VCaP (cell line): ENCODE measurements at regions not wholly inside any gene's neighbourhood (a gene's known extent, or its start where the extent isn't known, plus 50 kb on each side); places are given as distances from the start of the nearest gene placed in this dataset.
"Not testable (repeated sequence)": the region's sequence is repeated elsewhere in the genome, so short reads cannot be mapped to it uniquely, and the experiment has no call there.

Experiments used
- H3K27ac ChIP-seq: fragments of 450-650 bp; 2 replicates; pipeline ENCODE4 v1.5.1; 2017
- TF ChIP-seq, protein P1 (sequence below): fragments of 450-650 bp; conservative IDR thresholded peaks from 2 replicates; pipeline ENCODE4 v1.5.1; 2017; ENCODE audit warnings: mild to moderate bottlenecking, moderate library complexity

GRCh38 chr4:57312296-57312695 lies 202.1 kb upstream of the IGFBP7 start:
- TF ChIP-seq, protein P1, sequence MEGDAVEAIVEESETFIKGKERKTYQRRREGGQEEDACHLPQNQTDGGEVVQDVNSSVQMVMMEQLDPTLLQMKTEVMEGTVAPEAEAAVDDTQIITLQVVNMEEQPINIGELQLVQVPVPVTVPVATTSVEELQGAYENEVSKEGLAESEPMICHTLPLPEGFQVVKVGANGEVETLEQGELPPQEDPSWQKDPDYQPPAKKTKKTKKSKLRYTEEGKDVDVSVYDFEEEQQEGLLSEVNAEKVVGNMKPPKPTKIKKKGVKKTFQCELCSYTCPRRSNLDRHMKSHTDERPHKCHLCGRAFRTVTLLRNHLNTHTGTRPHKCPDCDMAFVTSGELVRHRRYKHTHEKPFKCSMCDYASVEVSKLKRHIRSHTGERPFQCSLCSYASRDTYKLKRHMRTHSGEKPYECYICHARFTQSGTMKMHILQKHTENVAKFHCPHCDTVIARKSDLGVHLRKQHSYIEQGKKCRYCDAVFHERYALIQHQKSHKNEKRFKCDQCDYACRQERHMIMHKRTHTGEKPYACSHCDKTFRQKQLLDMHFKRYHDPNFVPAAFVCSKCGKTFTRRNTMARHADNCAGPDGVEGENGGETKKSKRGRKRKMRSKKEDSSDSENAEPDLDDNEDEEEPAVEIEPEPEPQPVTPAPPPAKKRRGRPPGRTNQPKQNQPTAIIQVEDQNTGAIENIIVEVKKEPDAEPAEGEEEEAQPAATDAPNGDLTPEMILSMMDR, result no peak
- H3K27ac ChIP-seq, result no peak overlapping the region

GRCh38 chr4:57309658-57310057 lies 199.5 kb upstream of the IGFBP7 start:
- TF ChIP-seq, protein P1, result no peak
- no peak overlapping the region for H3K27ac ChIP-seq

DNA sequence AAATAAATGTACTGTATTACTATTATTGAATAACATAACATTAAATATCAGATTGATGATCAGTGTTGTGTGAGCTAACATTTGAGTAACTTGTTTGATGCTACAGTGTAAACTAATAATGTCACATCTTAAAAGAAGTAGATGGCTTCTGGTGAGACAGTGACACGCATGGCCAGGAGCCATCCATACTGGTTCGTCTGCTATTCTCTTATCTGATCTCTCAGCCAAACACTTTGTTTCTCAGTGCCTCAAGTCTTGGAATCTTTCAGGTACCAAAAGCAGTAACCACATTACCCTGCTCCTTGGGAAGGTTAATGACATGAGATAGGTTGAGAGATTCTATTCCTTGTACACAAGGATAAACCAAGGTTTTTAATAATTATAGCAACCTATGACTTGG lies 198.1 kb upstream of the IGFBP7 start:
- TF ChIP-seq, protein P1, result no peak

GRCh38 chr4:57305836-57306235 lies 195.7 kb upstream of the IGFBP7 start:
- no peak overlapping the region for H3K27ac ChIP-seq
- TF ChIP-seq, protein P1, result no peak

More for the DNA sequence above, 198.1 kb upstream of the IGFBP7 start:
- no peak overlapping the region for H3K27ac ChIP-seq

DNA sequence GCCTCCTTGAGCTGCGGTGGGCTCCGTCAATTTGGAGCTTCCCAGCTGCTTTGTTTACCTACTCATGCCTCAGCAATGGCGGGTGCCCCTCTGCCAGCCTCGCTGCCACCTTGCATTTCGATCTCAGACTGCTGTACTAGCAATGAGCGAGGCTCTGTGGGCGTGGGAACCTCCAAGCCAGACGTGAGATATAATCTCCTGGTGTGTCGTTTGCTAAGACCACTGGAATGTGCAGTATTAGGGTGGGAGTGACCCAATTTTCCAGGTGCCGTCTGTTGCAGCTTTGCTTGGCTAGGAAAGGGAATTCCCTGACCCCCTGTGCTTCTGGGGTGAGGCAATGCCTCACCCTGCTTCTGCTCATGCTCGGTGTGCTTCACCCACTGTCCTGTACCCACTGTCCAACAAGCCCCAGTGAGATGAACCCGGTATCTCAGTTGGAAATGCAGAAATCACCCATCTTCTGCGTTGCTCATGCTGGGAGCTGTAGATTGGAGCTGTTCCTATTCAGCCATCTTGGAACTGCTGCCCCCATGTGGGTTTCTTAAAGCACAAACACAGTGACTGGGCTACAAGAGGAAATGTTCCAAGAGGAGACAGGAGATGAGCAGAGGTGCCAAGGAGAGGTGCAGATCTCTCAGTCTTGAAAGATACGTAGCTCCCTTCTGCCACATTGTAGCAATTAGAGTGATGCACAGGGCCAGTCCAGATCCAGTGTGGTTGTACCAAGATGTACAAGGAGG lies 193.0 kb upstream of the IGFBP7 start:
- TF ChIP-seq, protein P1, result no peak
- no peak overlapping the region for H3K27ac ChIP-seq

DNA sequence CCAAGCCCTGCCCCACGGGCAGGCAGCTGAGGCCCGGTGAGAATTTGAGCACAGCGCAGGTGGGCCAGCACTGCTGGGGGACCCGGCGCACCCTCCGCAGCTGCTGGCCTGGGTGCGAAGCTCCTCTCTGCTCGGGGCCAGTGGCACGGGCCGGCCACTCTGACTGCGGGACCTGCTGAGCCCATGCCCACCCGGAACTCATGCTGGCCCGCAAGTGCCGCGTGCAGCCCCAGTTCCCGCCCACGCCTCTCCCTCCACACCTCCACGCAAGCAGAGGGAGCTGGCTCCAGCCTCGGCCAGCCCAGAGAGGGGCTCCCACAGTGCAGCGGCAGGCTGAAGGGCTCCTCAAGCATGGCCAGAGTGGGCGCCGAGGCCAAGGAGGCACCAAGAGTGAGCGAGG lies 190.1 kb upstream of the IGFBP7 start:
- not testable (repeated sequence) for H3K27ac ChIP-seq

DNA sequence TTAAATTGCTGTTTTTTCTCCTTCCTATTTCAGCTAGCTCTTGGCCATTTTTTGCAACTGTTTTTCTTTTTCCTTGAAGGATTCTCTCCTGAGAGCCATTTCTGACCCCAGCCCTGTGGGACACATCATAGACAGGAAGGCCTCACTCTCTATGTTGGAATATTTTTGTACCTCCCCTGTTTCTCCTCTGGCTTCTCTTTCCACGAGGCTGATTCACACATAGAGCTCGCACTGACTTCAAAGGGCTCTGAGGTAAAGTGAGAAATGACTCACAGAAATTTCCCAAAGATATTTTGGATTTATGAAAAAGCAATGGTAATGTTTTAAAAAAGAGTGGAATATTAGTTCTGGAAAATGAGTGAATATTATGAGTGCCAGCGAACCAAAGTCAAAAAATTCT lies 181.7 kb upstream of the IGFBP7 start:
- H3K27ac ChIP-seq, result no peak overlapping the region
- TF ChIP-seq, protein P1, result no peak
